NCI-H1105 (cell line): ENCODE measurements at regions not wholly inside any gene's neighbourhood (a gene's known extent, or its start where the extent isn't known, plus 50 kb on each side); places are given as distances from the start of the nearest gene placed in this dataset.

Source experiments
- DNase-seq: peaks from one replicate; lab custom pipeline; 2025; lab: John Stamatoyannopoulos, UW

DNA sequence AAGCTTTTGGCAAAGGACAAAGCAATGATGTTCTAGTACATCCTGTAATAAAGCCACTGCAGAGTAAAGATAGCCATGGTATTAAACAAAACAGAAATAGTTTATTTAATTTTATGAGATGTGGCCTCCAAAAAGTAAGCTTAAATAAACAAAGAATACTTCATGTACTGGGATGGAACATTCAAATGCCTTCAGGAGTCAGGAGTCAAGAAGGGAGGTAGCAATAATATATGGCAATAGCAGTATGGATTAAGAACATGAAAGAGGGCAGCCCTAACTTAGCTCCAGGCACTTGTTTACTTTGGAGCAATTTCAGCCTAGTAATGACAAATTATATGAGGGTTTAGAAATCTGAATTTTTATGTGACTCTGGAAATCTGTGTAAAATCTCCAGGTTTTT lies 343.9 kb upstream of the THRB start:
- DNase-seq: no peak

DNA sequence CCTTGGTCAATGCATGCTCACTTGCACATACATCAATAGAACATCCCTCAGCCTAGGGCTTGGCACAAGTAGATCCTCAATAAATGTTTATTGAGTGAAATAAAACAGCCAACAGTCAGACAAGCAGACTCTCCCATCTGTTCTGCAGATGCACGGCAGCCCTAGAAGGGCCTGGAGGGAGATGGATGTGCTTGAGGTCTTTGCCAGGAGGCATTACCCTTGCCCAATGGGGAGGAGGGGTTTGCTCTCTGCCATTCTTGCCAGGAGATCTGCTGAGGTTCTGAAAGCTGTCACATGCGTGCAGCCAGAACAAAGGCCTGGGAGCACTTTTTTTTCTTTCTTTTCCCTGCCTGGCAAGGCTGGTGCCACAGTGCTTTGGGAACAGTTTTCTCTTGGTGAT lies 349.3 kb upstream of the THRB start:
- no peak for DNase-seq

DNA sequence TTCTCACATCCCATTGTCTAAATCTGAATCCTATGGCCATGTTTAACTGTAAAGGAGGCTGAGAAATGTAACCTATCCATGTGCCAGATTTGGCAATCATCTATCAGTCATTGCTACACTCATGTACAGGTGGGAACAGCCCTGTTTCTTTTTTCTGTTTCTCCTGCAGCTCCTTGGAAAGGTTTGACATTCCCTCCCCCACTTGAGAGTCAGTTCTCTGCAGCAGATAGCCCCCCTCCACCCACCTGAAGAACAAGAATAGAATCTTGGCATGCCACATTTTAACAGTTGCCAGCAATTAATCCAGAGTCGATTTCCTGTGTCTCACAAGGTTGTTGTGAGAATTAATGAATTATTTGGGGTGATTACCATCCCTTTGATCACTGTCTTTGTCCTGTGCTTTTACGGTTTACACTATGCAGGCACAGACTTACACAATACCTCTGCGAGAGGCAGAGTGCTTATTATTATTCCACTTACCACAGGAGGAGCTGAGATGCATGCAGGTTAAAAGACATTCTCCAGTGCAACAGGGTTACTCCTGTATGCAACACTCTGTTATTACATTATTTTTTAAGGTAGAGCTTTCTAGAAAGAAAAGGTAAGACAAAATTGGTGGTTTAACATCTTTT lies 351.0 kb upstream of the THRB start:
- no peak for DNase-seq

DNA sequence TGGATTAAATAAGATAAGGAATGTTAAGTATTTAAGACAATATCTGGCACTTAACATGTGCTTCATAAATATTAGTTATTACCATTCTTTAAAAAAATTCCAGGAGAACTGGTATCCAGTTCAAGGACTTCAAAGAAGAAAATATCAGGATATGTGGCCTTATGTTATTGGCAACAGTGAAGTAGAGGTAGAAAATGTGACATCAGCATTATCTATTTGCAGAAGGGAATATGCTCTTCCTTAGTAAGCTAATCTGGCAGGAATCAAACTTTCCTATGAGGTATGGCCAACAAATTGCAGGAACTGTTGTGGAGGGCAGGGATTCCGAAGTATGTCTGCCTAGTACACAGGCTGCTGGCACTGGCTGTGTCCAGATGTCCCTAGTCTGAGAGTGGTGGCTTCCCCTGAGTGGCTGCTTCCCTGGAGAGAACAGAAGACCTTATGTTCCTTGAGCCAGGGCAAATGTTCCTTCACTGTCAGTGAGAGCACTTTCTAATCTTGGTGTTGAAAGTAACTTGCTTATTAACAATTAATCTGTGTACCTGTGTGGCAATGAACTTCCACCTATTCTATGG lies 351.7 kb upstream of the THRB start:
- DNase-seq: no peak

DNA sequence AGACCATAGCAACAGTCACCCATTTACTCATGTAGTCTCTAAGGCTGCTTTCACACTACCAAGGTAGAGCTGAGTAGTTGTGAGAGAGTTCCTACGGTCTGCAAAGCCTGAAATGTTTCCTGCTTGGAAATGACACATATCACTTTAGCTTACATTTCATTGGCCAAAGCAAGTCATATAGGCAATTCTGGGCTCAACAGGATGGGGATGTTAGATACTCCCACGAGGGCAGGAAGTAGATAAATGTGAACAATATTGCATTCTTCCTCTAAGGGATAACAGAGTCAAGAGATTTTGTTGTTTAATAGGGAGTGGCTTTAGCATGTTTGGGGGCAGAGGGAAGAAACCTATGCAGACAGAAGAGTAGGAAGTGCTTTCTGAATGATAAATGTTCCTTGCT lies 355.6 kb upstream of the THRB start:
- no peak for DNase-seq

DNA sequence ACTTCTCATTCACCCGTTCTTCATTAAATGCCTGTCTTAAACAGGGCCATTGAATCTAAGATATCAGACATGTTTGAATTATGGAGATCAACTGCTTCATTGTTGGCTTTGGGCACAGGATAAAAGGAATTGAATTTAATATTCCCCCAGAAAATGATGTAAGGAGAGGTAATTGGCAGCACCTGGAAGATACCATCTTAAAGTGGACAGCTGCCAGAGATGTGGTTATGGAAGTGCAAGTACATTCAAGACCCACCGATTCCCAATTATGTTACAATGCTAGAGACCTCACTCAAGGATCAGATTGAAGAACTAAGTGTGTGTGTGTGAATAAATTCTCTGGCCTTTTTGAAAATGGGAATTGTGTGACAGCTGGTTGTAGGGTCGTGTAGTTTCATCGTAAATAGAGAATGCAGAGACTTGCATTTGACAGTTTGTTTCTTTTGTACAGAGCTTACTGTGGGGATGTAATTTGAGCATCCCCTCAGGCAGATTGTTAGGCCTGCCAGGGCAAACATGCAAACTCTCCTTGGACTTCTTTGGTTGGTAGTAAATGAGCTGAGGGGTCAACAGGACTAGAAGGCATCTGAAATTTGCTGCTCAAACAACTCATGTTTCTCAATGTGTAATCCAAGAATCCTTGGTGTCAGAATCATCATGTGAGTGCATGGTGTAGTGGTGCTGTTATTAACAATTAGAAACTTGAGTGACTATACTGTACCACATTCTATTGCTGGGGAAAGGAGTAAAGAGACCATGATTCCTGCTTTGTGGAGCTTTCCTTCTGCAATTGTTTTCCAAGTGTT lies 359.2 kb upstream of the THRB start:
- peak; percentile 53 for DNase-seq

DNA sequence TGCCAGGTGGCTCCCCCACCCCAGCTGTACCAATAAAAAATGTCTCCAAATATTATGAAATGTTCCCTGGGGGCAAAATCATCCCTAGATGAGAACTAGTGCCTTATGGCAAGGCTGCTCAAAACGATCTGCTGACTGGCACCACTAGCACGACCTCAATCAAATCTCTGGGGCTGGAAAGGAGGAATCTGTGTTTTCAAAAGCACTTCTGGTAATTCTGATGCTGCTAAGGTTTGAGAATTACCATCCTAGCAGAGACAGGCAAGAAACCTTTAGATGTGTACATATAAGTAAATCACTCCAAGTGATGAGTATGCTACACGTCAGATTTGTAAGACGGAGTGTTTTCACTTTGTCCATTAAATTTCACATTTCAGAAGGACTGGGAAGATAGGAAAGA lies 360.1 kb upstream of the THRB start:
- DNase-seq: no peak

DNA sequence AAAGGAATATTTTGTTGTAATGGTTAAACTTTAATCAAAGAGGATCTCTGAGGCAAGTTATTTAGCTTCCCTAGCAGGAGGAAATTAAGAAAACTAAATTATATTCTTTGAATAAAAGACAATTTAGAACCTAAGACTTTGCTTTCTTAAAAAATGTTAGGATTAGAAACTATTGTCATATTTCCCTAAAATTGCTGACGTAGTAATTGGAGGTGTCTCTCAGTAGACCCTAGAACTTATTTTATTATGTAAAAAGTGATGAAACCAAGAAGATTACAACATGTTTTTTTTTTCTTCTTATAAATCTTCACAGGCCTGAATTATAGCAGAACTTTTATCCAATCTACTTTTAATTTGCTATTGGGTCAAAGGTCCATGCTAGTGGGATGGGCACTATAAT lies 363.3 kb upstream of the THRB start:
- no peak for DNase-seq

DNA sequence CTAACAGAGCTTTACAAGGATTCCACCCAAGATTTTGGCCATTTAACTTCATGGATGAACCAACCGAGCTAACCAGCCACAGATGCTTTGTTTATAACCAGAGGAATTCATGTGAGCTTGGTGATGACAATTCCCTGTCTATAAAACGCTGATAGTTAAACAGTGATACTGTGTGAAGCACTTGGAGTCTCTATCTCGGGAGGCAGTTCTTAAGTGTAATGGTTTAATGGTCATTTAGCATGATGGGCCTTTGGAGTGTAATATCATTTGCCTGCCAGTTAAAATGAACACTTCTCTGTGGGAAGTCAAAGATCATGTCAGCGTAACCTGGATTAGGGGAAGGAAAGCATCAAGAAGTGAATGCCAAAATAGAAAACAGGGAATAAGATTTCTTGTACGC lies 368.6 kb upstream of the THRB start:
- DNase-seq: no peak

DNA sequence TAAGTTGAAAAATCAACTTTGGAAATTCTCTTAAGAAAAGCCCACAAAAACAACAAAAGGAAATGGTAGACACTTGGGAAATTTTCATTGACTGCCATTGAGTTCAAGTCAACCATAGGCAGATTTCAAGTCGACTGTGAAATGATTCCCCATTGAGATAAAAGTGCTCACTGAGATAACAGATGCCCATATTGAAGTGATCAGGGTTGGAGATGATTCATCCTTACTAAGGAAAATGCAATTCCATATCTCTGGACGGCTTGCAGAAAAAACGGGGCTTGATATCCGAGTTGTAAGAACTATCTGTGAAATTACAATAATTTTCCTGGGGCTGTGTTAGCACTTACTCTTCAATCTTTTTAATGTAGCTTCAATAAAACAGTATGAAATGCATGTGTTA lies 373.1 kb upstream of the THRB start:
- no peak for DNase-seq

DNA sequence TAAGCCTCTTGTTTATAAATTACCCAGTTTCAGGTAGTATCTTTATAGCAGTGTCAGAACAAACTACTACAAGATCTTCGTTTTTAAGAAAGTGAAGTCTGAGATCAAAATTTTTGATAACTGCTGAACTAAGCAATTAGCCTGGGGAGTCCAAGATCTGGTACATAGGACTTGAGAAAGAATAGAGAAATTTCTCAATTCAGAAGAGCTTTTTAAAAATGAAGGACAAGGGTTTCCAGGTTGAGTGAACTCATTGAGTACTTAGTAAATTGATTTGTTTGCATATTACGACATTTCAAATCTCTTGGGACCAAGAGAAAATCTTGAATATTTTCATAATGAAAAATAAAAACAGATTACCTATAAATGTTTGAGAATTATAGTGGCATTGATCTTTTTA lies 386.6 kb upstream of the THRB start:
- DNase-seq: no peak

DNA sequence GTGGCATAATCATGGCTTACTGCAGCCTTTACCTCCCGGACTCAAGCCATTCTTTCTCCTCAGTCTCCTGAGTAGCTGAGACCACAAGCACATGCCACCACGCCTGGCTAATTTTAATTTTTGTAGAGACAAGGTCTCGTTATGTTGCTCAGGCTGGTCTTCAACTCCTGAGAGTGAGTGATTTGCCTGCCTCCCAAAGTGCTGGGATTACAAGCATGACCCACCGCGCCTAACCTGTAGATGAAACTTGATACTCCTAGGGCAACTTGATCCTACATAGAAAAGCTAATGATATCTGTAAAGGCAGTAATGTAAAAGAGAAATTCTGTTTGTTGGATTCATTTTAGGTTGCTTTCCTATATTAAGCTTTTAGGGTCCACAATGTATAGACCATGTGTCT lies 391.9 kb upstream of the THRB start:
- DNase-seq: no peak

DNA sequence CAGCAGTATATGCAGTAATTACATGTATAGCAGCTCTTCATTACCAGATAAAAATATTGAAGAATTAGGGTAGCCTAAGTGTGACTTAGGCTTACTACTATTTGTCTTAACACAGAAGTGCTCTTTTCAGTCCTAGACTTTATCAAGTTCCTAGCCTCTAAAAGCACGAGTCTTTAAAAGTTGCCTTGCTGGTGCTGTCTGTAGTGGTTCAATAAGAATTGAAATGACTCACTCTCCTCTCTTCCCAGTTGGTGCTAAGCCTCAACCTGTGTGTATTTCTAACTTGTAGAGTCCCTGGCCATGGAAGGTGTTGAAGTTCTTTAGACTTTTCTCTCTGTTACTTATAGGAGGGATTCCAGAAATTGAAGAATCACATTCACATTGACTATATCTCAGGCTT lies 395.4 kb upstream of the THRB start:
- DNase-seq: no peak

DNA sequence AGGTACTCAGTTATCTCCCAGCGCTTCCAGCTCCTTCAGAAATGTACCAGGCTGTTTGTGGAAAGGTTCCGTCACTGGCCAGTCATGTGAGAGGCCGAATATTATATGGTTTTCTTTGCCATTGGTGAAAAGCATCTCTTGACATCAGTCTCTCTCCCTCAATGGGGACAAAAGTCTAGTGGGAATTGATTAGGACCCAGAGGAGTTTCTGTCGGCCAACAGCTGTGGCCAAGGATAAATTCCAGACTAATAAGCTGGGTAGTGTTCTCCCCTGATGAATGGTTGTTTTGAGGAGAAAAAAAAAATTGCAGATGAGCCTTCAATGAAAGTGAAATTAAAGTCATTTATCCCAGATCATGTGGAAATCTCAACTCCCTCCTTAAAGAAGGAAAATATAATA lies 404.7 kb upstream of the THRB start:
- DNase-seq: no peak

DNA sequence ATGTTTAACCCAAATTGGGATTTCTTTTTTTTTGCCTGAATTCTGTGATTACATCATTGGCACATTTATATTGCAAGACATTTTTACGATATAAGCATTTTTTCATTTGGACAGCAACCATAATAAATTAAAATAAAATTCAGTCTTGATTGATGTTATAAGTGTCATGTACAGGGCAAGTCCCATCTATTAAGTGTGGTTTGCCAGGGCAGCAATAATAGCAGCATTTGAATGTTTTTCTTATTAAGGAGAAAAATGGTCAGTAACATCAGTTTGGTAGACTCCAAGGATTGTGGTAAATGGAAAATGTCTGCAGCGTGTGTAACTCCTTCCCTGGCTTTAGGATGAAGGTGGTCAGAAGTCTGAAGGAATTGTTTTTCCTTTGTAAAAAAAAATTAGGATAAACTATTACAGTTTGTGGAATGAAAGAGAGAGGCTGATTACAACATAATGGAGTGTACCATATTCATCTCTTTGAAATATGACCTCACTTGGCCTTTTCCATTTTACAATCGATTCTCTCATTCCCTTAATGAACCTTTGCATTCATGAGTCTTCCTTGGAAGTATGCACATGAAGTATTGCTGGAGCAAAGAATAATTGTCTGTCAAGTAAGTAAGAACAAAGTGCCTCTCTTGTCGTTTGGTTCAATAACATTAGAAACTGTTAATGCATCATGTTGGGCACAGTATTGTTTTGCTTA lies 405.4 kb upstream of the THRB start:
- no peak for DNase-seq

DNA sequence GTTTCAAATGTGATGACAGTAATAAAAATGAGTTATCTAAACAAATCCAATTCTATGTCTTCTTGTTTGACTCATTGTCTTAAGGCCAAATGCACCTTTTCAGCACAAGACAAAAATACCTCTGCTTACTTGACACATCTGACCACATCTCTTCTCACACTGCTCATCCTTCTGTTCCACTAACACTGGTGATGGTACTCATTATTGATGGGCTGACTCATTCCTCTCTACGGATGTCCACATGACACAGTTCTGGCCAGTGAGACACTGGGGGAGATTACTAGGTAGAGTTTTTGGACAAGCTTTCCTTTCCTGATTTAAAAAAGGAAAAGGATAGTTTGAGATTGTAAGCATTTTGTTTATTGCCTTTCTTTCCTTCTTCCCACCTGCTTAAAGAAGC lies 410.6 kb upstream of the THRB start:
- no peak for DNase-seq

DNA sequence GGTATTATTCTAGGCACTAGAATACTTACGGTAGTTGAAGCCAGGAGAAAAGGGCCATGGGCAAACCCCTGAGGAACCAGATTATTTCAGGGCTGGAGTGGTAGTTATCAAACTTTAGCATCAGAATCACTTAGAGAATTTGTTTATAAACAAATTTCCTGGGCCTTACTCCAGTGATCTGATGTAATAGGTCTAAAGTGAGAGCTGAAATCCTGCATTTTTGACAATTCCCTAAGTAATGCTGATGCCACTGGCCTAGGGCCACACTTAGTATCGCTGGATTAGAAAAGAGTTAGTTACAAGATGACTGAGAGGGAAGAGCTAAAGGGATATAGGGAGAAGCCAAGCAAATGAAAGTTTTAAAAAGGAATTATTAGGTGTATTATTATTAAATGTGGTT lies 412.5 kb upstream of the THRB start:
- no peak for DNase-seq

DNA sequence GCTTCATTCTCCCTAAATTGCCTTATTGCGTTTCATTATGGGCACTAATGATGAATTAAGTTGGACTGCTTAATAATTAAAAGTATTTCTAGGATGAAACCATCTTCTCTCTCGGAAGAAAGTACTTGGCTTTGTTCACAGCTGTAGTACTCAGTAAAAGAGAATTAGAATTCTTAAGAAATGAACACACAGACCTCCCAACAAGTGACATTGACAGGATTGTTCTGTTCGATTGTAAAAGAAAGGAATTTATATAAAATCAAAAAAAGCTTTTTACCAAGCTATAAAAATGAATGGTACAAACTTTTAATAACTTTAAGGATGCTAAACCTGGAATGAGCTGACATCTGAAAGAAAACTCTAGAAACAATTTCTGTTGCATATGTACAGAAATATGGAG lies 416.4 kb upstream of the THRB start:
- no peak for DNase-seq

DNA sequence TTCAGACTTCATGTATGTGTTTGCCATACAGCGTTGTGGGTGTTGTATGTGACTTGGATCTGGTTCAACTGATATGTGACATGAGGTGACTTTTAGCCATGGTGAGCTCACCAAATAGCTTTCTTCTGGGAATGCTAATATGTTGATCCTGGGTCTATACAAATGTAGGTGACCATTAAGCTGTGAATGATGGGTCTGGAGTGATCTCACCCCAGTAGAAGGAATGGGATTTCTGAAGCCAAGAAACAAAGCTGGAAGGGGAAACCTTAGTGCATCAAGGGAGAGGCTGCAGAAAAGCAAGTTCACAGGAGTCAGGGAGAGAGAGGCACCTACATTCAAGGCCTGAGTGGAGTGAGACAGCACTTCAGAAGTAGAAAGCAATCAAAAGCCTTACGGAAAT lies 421.0 kb upstream of the THRB start:
- no peak for DNase-seq

DNA sequence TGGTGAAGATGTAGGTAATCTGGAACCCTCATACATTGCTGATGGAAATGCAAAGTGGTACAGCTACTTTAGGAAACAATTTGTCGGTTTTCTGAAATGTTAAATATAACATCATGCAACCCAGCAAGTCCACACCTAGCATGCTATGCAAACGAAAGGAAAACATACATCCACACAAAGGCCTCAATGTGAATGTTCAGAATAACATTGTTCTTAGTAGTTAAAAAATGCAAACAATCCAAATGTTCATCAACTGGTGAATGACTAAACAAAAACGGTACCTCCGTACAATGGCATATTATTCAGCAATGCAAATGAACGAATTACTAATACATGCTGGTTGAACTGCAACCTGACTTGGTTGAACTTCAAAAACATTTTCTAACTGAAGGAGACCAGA lies 423.3 kb upstream of the THRB start:
- no peak for DNase-seq

DNA sequence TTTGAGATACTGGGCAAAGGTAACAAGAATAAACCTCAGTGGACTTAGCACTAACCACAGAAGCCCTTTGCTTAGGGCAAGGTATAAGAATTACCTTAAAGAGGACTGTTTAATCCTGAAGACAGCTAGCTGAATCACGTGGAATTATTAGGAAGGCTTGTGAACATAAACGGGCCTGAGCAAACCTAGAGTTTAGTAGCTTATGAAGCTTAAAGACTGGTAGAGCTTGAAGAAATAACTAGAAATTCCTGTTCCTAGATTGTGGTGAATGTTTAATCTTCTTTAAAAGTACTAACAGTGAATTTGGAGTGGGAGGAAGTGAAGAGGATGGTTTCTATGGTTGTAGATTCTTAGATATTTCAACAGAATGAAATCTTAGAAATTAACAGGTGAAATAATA lies 428.9 kb upstream of the THRB start:
- DNase-seq: no peak

DNA sequence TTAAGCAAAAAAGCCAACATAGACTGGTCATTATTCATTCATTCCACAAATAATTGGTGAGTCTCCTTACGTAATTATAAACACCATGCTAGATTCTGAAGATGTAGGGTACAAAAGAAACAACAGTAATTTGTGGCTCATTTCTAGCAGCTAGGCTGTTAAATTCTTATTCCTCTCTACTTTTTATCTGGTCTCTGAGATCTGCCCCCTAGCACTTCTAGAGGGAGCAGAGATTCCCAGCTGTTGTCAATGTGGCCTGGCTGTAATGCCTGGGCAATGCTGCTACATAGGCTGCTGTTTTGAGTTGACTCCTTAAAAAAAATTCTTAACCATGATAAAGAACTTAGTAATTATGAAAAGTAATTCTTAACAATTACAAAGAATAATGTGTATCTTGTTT lies 434.9 kb upstream of the THRB start:
- no peak for DNase-seq

DNA sequence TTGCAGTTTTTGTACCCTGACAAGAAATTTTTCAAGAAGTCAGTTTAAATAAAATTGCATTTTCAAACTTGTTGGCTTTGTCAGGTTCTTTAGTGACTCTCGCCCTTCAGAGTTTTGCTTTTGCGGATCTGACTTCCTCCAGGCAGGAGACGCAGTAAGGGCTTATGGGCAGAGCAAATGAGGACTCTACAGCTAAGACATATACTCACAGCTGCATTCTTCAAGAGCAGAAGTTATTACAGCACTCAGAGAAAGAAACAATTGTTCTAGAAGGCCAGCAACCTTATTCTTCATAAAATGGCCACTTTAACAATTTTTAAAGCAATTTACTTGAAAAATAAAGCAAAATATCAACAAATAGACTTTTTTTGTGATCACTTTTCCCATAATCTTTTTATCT lies 438.8 kb upstream of the THRB start:
- no peak for DNase-seq
